WTC11 (cell line): ENCODE measurements at regions not wholly inside any gene's neighbourhood (a gene's known extent, or its start where the extent isn't known, plus 50 kb on each side); places are given as distances from the start of the nearest gene placed in this dataset.

Experiments used
- ATF3 ChIP-seq: sonication (generic); formaldehyde crosslinking; conservative IDR thresholded peaks from 2 replicates; pipeline ENCODE4 v1.8.1; 2022; ENCODE audit warnings: mild to moderate bottlenecking, missing genetic modification reagents
- ATF6 ChIP-seq: sonication (generic); formaldehyde crosslinking; IDR thresholded peaks from 2 replicates; pipeline ENCODE4 v1.8.1; 2023; ENCODE audit warnings: mild to moderate bottlenecking, missing genetic modification reagents
- CTCF ChIP-seq: fragments of 200-600 bp; IDR thresholded peaks from 2 replicates; pipeline ENCODE4 v1.8.0; 2022; ENCODE audit warnings: antibody characterized with exemption
- FOXK1 ChIP-seq: sonication (generic); formaldehyde crosslinking; IDR thresholded peaks from 2 replicates; pipeline ENCODE4 v1.8.0; 2022; ENCODE audit warnings: mild to moderate bottlenecking, moderate library complexity, missing genetic modification reagents
- GABPB1 ChIP-seq: sonication (generic); formaldehyde crosslinking; IDR thresholded peaks from 2 replicates; pipeline ENCODE4 v1.8.1; 2023; ENCODE audit warnings: mild to moderate bottlenecking, missing genetic modification reagents
- MAX ChIP-seq: sonication (generic); formaldehyde crosslinking; IDR thresholded peaks from 2 replicates; pipeline ENCODE4 v1.8.0; 2022; ENCODE audit warnings: mild to moderate bottlenecking, missing genetic modification reagents
- TEAD4 ChIP-seq: sonication (generic); formaldehyde crosslinking; IDR thresholded peaks from 2 replicates; pipeline ENCODE4 v1.8.0; 2022; ENCODE audit warnings: mild to moderate bottlenecking, missing genetic modification reagents

- TF ChIP-seq ATF6 (CRISPR knock-in tag) = no peak
- TF ChIP-seq CTCF = no peak
- no peak for TF ChIP-seq FOXK1 (CRISPR knock-in tag)
- TF ChIP-seq MAX (CRISPR knock-in tag) = no peak
- TF ChIP-seq TEAD4 (CRISPR knock-in tag) = no peak
- no peak for TF ChIP-seq GABPB1
- no peak for TF ChIP-seq ATF3 (CRISPR knock-in tag)
Observed at GRCh38 chr12:74945771-74946198, 263.9 kb downstream of the KCNC2 start.
